ENCODE measurements at regions not wholly inside any gene's neighbourhood (a gene's known extent, or its start where the extent isn't known, plus 50 kb on each side); places are given as distances from the start of the nearest gene placed in this dataset.
"Not testable (repeated sequence)": the region's sequence is repeated elsewhere in the genome, so short reads cannot be mapped to it uniquely, and the experiment has no call there.

DNA sequence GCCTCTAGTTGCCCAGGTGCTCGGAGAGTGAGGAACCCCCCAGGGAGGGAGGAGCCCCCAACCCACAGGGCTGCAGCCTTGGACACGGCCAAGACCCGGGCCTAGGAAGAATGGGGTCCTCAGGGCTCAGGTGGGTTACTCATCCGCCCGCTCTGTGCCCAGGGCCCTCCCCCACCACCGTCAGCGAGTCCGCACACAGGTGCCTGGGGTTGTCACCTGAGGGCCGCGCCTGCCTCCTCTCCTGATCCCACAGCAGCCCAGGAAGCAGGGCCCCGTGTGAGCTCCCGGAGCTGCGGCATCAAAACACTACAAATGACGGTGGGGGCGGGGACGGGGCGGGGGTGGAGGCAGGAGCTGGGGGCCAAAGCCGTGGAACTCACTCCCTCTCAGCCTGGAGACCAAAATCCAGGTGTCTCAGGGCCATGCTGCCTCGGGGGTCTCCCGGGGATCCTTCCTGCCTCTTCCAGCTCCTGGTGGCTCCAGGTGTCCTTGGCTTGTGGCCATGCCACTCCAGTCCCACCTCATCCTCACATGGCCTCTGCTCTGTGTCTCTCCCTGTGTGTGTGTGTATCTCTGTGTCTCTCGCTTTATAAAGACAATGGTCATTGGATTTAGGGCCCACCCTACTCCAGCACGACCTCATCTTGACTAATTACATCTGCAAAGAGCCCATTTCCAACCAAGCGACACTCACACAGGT lies 172.7 kb downstream of the NPIPB11 start:
- DNase-seq, result not testable (repeated sequence)

- no peak for DNase-seq
Measured at GRCh38 chr16:29232811-29233704, 173.5 kb downstream of the NPIPB11 start.

DNA sequence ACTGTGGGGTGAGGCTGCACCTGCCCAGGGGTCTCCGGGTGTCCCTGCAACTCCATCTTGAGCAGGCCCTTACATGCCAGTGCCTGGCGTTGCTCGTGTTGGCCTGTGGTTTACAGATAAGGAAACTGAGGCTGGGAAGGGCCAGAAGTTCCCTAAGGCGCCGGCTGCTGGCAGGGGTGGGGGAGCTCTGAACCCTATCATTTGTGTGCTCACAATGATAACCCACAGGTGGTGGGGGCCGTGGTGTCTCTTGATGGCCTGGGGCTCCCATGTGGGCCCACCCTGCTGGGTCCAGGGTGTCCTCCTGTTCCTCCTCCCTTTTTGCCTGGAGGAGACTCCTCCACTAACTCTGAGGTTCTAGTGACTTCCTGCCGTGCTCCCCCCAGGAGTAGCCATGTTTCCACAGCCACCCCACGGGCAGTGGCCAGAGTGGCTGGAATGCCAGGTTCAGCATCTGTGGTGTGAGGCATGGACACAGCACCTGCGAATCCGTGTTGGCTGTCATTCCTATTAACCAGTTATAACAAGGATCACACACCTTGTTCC lies 174.3 kb downstream of the NPIPB11 start:
- DNase-seq, result not testable (repeated sequence)

- DNase-seq, result no peak
Measured at GRCh38 chr16:29231244-29231643, 175.3 kb downstream of the NPIPB11 start.

GRCh38 chr16:29230671-29231096 lies 175.8 kb downstream of the NPIPB11 start:
- no peak for DNase-seq

DNA sequence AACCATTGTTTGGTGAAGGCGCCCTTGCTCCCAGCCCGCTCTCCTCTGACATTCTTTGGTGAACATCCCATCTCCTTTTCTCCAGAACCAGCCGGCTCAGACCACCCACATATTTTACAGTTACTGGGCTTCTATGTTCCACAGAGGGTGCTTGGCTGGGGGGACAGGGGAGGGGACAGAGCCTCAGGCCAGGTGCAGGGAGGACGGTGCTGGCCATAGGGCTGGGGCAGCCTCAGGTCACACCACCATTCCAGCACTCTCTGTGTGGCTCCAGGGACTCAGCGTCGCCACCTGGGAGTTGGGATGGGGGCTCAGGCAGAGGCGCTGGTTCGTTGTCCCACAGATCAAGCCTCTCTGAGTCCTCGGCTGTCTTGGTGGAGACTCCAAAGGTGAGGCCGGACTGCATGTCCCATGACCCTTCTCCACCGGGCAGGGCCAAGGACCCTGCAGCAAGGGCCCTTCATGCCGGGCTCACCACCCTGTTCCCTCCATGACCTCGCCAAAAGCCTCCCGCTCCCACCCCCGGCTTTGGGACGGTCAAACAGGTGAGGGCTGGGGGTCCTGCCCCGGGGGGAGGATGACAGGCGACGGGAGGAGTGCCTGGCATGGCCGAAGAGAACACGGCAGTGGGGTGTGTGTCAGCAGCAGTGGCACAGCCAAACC lies 176.4 kb downstream of the NPIPB11 start:
- DNase-seq, result not testable (repeated sequence)

- DNase-seq, result not testable (repeated sequence)
Measured at GRCh38 chr16:29229616-29230005, 176.9 kb downstream of the NPIPB11 start.

- DNase-seq, result not testable (repeated sequence)
Measured at GRCh38 chr16:29228664-29229611, 177.6 kb downstream of the NPIPB11 start.

GRCh38 chr16:29227751-29228663 lies 178.5 kb downstream of the NPIPB11 start:
- DNase-seq, result not testable (repeated sequence)

DNA sequence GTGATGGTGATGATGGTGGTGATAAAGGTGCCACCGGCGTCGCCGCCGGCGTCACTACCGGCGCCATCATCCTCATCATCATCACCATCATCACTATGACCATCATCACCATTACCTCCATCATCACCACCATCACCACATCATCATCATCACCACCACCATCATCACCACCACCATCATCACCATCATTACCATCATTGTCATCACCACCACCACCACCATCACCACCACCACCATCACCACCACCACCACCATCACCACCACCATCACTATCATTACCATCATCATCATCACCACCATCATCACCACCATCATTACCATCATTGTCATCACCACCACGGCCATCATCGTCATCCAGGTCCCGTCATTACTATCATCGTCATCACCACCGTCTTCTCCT lies 179.7 kb downstream of the NPIPB11 start:
- DNase-seq, result no peak

- DNase-seq, result not testable (repeated sequence)
Measured at GRCh38 chr16:29224675-29225074, 181.8 kb downstream of the NPIPB11 start.

DNA sequence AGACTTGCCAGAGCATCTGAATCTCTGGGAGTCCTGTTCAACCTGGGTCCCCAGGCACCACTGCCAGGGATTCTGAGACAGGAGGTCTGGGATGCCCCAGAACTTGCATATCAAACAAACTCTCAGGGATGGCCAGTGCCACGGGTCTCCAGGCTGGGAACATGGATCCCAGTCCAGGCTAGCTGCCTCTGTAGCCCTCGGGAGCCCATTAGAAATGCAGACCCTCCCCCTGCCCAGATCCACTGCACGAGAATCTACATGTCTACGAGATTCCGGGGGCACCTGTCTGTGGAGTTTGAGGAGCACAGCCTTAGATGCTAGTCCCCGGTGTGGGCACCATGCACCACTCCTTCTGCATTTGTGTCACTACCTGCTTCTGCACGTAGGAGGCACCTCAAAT lies 183.9 kb downstream of the NPIPB11 start:
- DNase-seq, result not testable (repeated sequence)

DNA sequence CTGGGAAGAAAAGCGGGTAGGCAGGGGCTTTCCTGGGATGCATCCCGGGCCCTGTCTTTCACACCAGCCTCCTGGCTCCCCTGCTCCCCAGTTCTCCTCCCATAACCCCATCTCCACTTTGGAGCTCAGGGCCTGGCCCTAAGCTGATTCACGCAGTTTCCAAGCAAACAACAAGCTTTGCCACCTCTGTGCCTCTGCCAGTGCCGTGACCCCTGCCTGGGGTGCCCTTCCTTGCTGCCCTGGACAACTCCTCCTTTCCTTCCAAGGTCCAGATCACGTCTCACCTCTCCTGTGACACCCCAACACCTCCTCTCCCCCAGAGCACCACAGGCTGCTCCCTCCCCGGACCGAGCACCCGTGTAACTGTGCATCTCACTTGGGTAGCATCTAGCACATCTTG lies 184.5 kb downstream of the NPIPB11 start:
- not testable (repeated sequence) for DNase-seq

DNA sequence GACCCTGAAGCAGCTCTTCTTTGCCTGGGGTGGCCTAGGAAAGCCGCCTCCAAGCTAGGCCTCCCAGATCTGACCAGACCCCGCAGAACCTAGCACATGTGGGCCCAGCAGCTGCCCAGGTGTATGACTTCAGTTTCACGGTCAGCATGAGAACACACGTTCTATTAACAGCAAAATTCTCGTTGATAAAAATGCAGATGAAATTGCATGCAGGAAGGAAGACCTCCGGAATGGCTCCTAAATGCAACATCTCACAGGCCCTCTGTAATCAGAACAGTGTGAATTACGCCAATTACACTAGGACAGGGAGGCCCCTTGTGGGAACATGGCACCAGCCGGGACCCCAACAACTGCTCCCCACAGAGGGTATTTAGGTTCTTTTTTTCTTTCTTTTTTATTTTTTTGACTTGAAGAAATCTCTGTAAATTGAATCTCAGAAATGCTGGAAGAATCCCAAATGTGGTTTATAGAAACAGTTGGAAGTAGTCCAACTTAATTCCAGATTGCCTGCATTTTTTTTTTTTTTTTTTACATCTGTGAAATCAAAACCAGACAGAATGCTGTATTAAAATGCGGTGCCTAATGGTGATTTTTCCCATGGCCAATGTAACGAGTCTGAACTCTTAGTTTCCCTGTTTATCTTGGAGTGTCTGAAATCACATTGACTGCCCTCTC lies 185.1 kb downstream of the NPIPB11 start:
- DNase-seq, result not testable (repeated sequence)

DNA sequence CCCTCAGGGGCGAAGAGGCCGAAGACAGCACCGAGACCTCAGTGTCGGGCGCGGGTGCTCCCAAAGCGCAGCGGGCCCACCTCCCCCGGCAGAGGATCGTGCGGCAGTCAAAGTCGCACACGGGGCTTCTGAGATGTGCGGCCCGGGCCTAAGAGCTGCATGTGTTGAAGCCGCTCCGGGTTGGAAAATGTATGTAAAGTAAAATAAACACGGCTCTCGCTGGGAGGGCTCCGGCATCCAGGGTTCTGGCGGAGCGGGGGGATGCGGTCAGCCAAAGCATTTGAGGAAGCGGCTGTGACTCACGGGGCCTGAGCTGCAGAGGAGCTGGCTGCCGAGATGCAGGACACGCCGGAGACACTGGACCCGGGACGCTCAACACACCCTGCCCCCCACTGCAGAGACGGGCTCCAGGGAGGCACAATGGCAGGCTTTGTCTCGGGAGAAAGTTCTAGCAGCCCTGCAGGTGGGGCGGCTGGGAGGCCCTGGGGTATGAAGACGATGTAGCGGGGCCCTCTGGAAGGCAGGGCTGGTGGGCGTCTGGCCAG lies 185.8 kb downstream of the NPIPB11 start:
- not testable (repeated sequence) for DNase-seq

DNA sequence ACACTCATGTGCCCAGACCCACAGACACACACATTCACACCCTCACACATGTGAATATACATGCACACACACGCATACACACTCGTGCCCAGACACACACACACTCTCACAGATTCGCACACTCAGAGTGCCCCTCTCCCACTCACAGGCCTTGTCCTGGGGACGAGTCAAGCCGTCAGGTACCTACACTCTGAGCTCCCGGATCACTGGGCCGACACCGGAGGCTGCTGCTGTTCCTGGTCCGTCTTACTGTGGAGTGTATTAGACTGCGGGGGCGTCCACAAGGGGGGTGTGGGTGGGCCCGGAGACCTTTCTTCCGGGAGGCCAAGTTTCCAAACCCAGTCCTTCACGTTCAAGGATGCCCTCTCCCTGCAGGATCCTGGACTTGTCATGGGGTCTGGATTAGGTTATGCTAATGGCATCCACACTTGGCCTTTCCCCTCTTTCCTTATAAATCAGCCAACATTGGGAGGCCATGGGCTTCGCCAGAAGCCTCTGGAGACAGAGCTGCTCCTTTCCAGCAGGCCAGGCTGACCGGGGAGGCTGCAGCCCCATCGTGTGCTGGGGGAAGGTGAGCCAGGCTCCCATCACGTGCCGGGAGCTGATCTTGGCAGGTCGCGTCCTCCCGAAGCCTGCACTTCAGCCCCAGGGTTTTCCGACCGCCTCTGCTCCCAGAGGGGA lies 186.4 kb downstream of the NPIPB11 start:
- DNase-seq, result not testable (repeated sequence)

- DNase-seq, result not testable (repeated sequence)
Measured at GRCh38 chr16:29219562-29219961, 186.9 kb downstream of the NPIPB11 start.

DNA sequence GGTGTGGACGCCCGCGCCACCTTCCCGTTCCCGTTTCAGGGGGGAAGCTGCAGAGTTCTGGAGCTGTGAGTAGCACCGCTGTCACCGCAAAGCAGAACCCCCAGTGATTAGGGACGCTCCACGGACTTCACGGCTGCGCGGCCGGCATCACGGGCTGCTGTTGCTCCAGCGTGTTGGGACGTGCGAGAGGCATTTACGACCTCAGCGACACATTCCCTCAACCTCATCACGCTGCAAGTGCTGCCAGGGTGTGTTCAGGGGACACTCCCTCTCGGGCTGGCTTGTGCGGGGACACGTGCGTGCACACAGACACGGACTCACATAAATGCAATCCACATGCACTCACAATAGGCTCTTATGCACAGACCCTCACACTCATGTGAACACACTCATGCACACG lies 187.9 kb downstream of the NPIPB11 start:
- not testable (repeated sequence) for DNase-seq

- DNase-seq, result not testable (repeated sequence)
Measured at GRCh38 chr16:29218171-29218570, 188.3 kb downstream of the NPIPB11 start.
